ENCODE measurements at regions not wholly inside any gene's neighbourhood (a gene's known extent, or its start where the extent isn't known, plus 50 kb on each side); places are given as distances from the start of the nearest gene placed in this dataset.

GRCh38 chr2:118696786-118697465 is 150.5 kb downstream of the EN1 start:
- no peak overlapping the region for H3K4me3 ChIP-seq (ENCODE audit: low read length)
- H3K9me3 ChIP-seq (ENCODE audit: low read depth, low read length), result no peaks in the 10 kb centered on the region
- H3K4me1 ChIP-seq (ENCODE audit: insufficient read depth, low read length), result no peaks in the 10 kb centered on the region
- no peaks in the 10 kb centered on the region for H3K27me3 ChIP-seq (ENCODE audit: insufficient read depth, low read length)

- no peak overlapping the region for H3K4me3 ChIP-seq (ENCODE audit: low read length)
- H3K9me3 ChIP-seq (ENCODE audit: low read depth, low read length), result no peaks in the 10 kb centered on the region
- no peaks in the 10 kb centered on the region for H3K4me1 ChIP-seq (ENCODE audit: insufficient read depth, low read length)
- no peaks in the 10 kb centered on the region for H3K27me3 ChIP-seq (ENCODE audit: insufficient read depth, low read length)
Observed at GRCh38 chr2:118693287-118693822, 154.1 kb downstream of the EN1 start.

DNA sequence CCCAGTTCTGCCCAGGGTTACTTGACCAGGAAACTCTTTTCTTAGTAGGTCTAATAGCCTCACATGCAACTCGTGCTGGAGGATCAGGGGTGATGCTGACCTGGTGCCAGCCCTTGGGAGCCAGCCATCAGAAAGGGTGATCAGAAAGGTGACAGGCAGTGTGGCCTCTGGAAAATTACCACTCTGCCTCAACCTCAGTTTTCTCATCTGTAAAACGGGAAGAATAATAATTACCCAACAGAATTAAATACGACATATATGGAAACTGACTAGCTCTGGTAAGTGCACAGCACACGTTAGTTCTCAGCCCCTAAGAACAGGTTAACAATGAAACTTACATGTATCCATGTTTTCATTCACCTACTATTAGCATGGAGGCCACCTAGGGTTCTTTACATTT is 157.6 kb downstream of the EN1 start:
- Histone ChIP-seq H3K9me3 (ENCODE audit: low read depth, low read length) (no peaks in the 10 kb centered on the region), H3K27me3 (ENCODE audit: insufficient read depth, low read length) (no peaks in the 10 kb centered on the region), H3K4me1 (ENCODE audit: insufficient read depth, low read length) (no peaks in the 10 kb centered on the region), H3K4me3 (ENCODE audit: low read length) (no peak overlapping the region)

GRCh38 chr2:118689456-118689855 is 158.0 kb downstream of the EN1 start:
- H3K4me1 ChIP-seq (ENCODE audit: insufficient read depth, low read length), result no peaks in the 10 kb centered on the region
- H3K9me3 ChIP-seq (ENCODE audit: low read depth, low read length), result no peaks in the 10 kb centered on the region
- no peaks in the 10 kb centered on the region for H3K27me3 ChIP-seq (ENCODE audit: insufficient read depth, low read length)
- H3K4me3 ChIP-seq (ENCODE audit: low read length), result no peak overlapping the region

- no peaks in the 10 kb centered on the region for H3K9me3 ChIP-seq (ENCODE audit: low read depth, low read length)
- H3K4me3 ChIP-seq (ENCODE audit: low read length), result no peak overlapping the region
- no peaks in the 10 kb centered on the region for H3K4me1 ChIP-seq (ENCODE audit: insufficient read depth, low read length)
- no peaks in the 10 kb centered on the region for H3K27me3 ChIP-seq (ENCODE audit: insufficient read depth, low read length)
Observed at GRCh38 chr2:118689033-118689432, 158.4 kb downstream of the EN1 start.

- H3K4me3 ChIP-seq (ENCODE audit: low read length), result no peak overlapping the region
- no peaks in the 10 kb centered on the region for H3K9me3 ChIP-seq (ENCODE audit: low read depth, low read length)
- no peaks in the 10 kb centered on the region for H3K27me3 ChIP-seq (ENCODE audit: insufficient read depth, low read length)
- H3K4me1 ChIP-seq (ENCODE audit: insufficient read depth, low read length), result no peaks in the 10 kb centered on the region
Observed at GRCh38 chr2:118687698-118688097, 159.8 kb downstream of the EN1 start.

GRCh38 chr2:118687192-118687591 is 160.3 kb downstream of the EN1 start:
- Histone ChIP-seq H3K27me3 (ENCODE audit: insufficient read depth, low read length) (no peaks in the 10 kb centered on the region), H3K9me3 (ENCODE audit: low read depth, low read length) (no peaks in the 10 kb centered on the region), H3K4me1 (ENCODE audit: insufficient read depth, low read length) (no peaks in the 10 kb centered on the region), H3K4me3 (ENCODE audit: low read length) (no peak overlapping the region)

GRCh38 chr2:118686346-118686745 is 161.1 kb downstream of the EN1 start:
- Histone ChIP-seq H3K4me1 (ENCODE audit: insufficient read depth, low read length) (no peaks in the 10 kb centered on the region), H3K4me3 (ENCODE audit: low read length) (no peak overlapping the region), H3K27me3 (ENCODE audit: insufficient read depth, low read length) (no peaks in the 10 kb centered on the region), H3K9me3 (ENCODE audit: low read depth, low read length) (no peaks in the 10 kb centered on the region)

GRCh38 chr2:118683460-118683859 is 164.0 kb downstream of the EN1 start:
- Histone ChIP-seq H3K4me1 (ENCODE audit: insufficient read depth, low read length) (no peaks in the 10 kb centered on the region), H3K9me3 (ENCODE audit: low read depth, low read length) (no peaks in the 10 kb centered on the region), H3K4me3 (ENCODE audit: low read length) (no peak overlapping the region), H3K27me3 (ENCODE audit: insufficient read depth, low read length) (no peaks in the 10 kb centered on the region)

DNA sequence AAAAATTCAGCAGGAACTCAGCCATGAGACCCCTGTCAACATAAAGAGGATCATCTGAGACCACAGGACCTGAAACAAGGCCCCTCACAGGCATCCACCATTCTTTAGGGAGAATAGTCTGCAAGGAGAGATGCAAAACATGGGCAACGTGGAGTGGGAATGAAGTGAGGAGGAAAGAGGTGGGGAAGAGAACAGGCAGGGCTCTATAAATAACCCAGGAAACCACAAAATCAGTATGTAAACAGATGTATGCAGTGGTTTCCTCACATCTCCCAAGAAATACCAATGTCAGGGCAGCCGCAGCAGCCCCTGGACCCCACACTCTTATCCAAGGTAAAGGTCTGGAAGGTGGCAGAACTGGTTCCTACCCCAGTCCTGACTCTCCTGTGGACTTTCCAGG is 168.5 kb downstream of the EN1 start:
- Histone ChIP-seq H3K27me3 (ENCODE audit: insufficient read depth, low read length) (no peaks in the 10 kb centered on the region), H3K9me3 (ENCODE audit: low read depth, low read length) (no peaks in the 10 kb centered on the region), H3K4me3 (ENCODE audit: low read length) (no peak overlapping the region), H3K4me1 (ENCODE audit: insufficient read depth, low read length) (no peaks in the 10 kb centered on the region)

- Histone ChIP-seq H3K4me1 (ENCODE audit: insufficient read depth, low read length) (no peaks in the 10 kb centered on the region), H3K27me3 (ENCODE audit: insufficient read depth, low read length) (no peaks in the 10 kb centered on the region), H3K9me3 (ENCODE audit: low read depth, low read length) (no peaks in the 10 kb centered on the region)
Observed at GRCh38 chr2:118677546-118677945, 169.9 kb downstream of the EN1 start.

DNA sequence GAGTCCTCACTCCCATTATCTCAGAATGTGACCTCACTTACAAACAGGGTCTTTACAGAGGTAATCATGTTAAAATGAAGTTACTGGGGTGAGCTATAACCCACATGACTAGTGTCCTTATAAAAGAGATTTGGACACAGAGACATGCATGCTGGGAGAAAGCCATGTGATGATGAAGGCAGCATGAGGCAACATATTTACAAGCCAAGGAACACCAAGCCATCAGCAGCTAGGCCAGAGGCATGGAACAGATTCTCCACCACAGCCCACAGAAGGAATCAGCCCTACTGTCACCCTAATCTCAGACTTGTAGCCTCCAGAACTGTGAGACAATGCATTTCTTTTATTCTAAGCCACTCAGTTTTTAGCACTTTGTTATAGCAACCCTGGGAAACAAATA is 171.9 kb downstream of the EN1 start:
- no peaks in the 10 kb centered on the region for H3K9me3 ChIP-seq (ENCODE audit: low read depth, low read length)
- H3K4me3 ChIP-seq (ENCODE audit: low read length), result no peak overlapping the region
- no peaks in the 10 kb centered on the region for H3K4me1 ChIP-seq (ENCODE audit: insufficient read depth, low read length)
- H3K27me3 ChIP-seq (ENCODE audit: insufficient read depth, low read length), result no peaks in the 10 kb centered on the region

More at GRCh38 chr2:118677546-118677945, 169.9 kb downstream of the EN1 start:
- H3K4me3 ChIP-seq (ENCODE audit: low read length), result no peak overlapping the region

DNA sequence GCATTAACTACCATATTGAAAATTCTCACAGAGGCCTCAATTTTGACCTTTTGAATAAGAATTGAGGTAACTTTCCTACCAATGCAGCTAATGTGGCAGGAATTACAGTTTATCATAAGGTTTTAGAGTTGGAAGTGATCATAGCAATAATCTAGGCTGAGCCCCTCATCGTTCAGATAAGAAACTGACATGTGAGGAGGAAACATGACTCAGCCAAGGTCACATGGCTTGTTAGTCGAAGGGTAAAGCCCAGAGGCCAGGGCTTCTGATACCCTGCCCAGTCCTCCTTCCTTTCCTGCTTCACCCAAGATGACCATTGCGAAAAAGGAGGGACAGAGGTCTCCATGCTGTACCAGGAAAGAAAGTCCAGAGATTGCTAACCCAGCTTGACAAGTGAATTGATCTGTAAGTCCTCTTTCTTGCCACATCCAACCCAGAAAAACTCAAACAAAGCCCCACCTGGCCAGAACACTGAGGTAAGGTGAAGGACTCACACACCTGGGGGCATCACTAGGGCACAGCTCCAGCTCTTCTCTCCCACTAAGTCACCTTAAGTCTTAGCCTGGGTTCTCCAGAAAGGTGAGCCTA is 174.8 kb downstream of the EN1 start:
- Histone ChIP-seq H3K27me3 (ENCODE audit: insufficient read depth, low read length) (no peaks in the 10 kb centered on the region), H3K4me3 (ENCODE audit: low read length) (no peak overlapping the region), H3K4me1 (ENCODE audit: insufficient read depth, low read length) (no peaks in the 10 kb centered on the region), H3K9me3 (ENCODE audit: low read depth, low read length) (no peaks in the 10 kb centered on the region)

- no peak overlapping the region for H3K4me3 ChIP-seq (ENCODE audit: low read length)
- H3K9me3 ChIP-seq (ENCODE audit: low read depth, low read length), result no peaks in the 10 kb centered on the region
- H3K27me3 ChIP-seq (ENCODE audit: insufficient read depth, low read length), result no peaks in the 10 kb centered on the region
Observed at GRCh38 chr2:118671701-118672454, 175.6 kb downstream of the EN1 start.

DNA sequence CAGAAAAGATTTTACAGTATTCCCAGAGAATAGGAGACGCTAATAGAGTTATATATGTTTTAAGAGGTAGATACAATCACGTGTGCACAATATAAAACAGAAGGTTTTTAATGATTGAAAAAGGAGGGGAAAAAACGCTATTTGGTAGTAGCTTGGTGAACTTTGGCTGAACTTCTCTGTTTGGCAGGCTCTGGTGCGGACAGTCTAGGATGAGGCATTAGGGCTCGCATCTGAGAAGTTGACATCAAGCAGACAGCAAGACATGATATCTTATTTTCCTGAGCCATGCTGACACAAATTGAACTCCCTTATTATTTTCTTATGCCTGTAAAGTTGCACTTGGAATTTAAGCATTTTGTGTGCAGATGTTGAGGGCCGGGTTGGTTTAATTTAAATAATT is 176.6 kb downstream of the EN1 start:
- Histone ChIP-seq H3K27me3 (ENCODE audit: insufficient read depth, low read length) (no peaks in the 10 kb centered on the region), H3K4me1 (ENCODE audit: insufficient read depth, low read length) (no peaks in the 10 kb centered on the region), H3K4me3 (ENCODE audit: low read length) (no peak overlapping the region), H3K9me3 (ENCODE audit: low read depth, low read length) (no peaks in the 10 kb centered on the region)

More at GRCh38 chr2:118671701-118672454, 175.6 kb downstream of the EN1 start:
- no peaks in the 10 kb centered on the region for H3K4me1 ChIP-seq (ENCODE audit: insufficient read depth, low read length)

Data from mononuclear cell (primary cell).